ENCODE measurements at regions not wholly inside any gene's neighbourhood (a gene's known extent, or its start where the extent isn't known, plus 50 kb on each side); places are given as distances from the start of the nearest gene placed in this dataset.

GRCh38 chr2:149701241-149701640 is 113.7 kb upstream of the MMADHC start:
- TF ChIP-seq, protein P1, sequence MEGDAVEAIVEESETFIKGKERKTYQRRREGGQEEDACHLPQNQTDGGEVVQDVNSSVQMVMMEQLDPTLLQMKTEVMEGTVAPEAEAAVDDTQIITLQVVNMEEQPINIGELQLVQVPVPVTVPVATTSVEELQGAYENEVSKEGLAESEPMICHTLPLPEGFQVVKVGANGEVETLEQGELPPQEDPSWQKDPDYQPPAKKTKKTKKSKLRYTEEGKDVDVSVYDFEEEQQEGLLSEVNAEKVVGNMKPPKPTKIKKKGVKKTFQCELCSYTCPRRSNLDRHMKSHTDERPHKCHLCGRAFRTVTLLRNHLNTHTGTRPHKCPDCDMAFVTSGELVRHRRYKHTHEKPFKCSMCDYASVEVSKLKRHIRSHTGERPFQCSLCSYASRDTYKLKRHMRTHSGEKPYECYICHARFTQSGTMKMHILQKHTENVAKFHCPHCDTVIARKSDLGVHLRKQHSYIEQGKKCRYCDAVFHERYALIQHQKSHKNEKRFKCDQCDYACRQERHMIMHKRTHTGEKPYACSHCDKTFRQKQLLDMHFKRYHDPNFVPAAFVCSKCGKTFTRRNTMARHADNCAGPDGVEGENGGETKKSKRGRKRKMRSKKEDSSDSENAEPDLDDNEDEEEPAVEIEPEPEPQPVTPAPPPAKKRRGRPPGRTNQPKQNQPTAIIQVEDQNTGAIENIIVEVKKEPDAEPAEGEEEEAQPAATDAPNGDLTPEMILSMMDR (conservative IDR thresholded peaks at IDR 0.05) = no peak
- TF ChIP-seq EZH2 (IDR thresholded peaks at IDR 0.05; ENCODE audit: low read depth) = no peak

All from PC-9 (cell line).